ENCODE measurements at regions not wholly inside any gene's neighbourhood (a gene's known extent, or its start where the extent isn't known, plus 50 kb on each side); places are given as distances from the start of the nearest gene placed in this dataset.

GRCh38 chr6:135658916-135659315, 161.4 kb upstream of the AHI1 start:
- Histone ChIP-seq H3F3A (replicated peaks; ENCODE audit: low read depth) (no peaks in the 10 kb centered on the region), H3K4me3 (no peak overlapping the region), H2AFZ (no peak overlapping the region; the same call in 1 of the 2 replicates), H3K27ac (ENCODE audit: low read depth) (no peak overlapping the region), H3K36me3 (ENCODE audit: insufficient read depth) (no peaks in the 10 kb centered on the region), H3K4me2 (no peak overlapping the region), H4K20me1 (replicated peaks; ENCODE audit: insufficient read depth) (no peaks in the 10 kb centered on the region), H3K27me3 (ENCODE audit: insufficient read depth) (no peaks in the 10 kb centered on the region), H3K9me2 (ENCODE audit: insufficient read depth) (no peaks in the 10 kb centered on the region), H3K4me1 (ENCODE audit: insufficient read depth) (no peaks in the 10 kb centered on the region), H3K79me2 (replicated peaks; ENCODE audit: insufficient read depth) (no peaks in the 10 kb centered on the region)
- no peak for DNase-seq (ENCODE audit: low spot score)
- no peak overlapping the region for H3K4me3 Mint-ChIP-seq
- TF ChIP-seq CREB1 (CRISPR knock-in tag; IDR thresholded peaks at IDR 0.05; ENCODE audit: low read depth), result no peak
- no peak for TF ChIP-seq ZNF331 (CRISPR knock-in tag; IDR thresholded peaks at IDR 0.05; ENCODE audit: low read depth)
- no peak for TF ChIP-seq CTCF (conservative IDR thresholded peaks at IDR 0.05; ENCODE audit: low read depth in 2 of 2)
- no peak for TF ChIP-seq EZH2phosphoT487 (IDR thresholded peaks at IDR 0.05; ENCODE audit: unreplicated experiment)
- no peak for TF ChIP-seq ETS1 (IDR thresholded peaks at IDR 0.05)
- TF ChIP-seq JUNB (IDR thresholded peaks at IDR 0.05; ENCODE audit: unreplicated experiment), result no peak
- no peak for TF ChIP-seq EZH2 (IDR thresholded peaks at IDR 0.05; ENCODE audit: low read depth, unreplicated experiment)
- H3K9me3 Mint-ChIP-seq, result peaks cover 8% of the 10 kb centered on the region
- H3K27ac Mint-ChIP-seq, result no peak overlapping the region
- ATAC-seq, result no peak
- H3K36me3 Mint-ChIP-seq (ENCODE audit: low read depth), result no peaks in the 10 kb centered on the region; the same call in 2 of the 3 replicates
- no peaks in the 10 kb centered on the region for H3K27me3 Mint-ChIP-seq (ENCODE audit: insufficient read depth, low read depth, poor library complexity)
- no peaks in the 10 kb centered on the region for H3K4me1 Mint-ChIP-seq

GRCh38 chr6:135664527-135664926, 167.0 kb upstream of the AHI1 start:
- Mint-ChIP-seq H3K4me1 (0 out of 3 replicates have a peak, but pooled peaks cover 3% of the 10 kb centered on the region), H3K4me3 (no peak overlapping the region), H3K36me3 (ENCODE audit: low read depth) (no peaks in the 10 kb centered on the region), H3K27me3 (ENCODE audit: insufficient read depth, low read depth, poor library complexity) (peaks cover 1% of the 10 kb centered on the region), H3K9me3 (no peaks in the 10 kb centered on the region), H3K27ac (no peak overlapping the region)
- no peak for DNase-seq (ENCODE audit: low spot score)
- Histone ChIP-seq H3K4me3 (no peak overlapping the region), H3K79me2 (replicated peaks; ENCODE audit: insufficient read depth) (no peaks in the 10 kb centered on the region), H3K4me1 (ENCODE audit: insufficient read depth) (no peaks in the 10 kb centered on the region), H3K27me3 (ENCODE audit: insufficient read depth) (no peaks in the 10 kb centered on the region), H3K27ac (ENCODE audit: low read depth) (no peak overlapping the region), H3F3A (replicated peaks; ENCODE audit: low read depth) (no peaks in the 10 kb centered on the region), H3K9me2 (ENCODE audit: insufficient read depth) (no peaks in the 10 kb centered on the region), H3K4me2 (no peak overlapping the region), H4K20me1 (replicated peaks; ENCODE audit: insufficient read depth) (no peaks in the 10 kb centered on the region), H3K36me3 (ENCODE audit: insufficient read depth) (no peaks in the 10 kb centered on the region), H2AFZ (no peak overlapping the region)
- ATAC-seq, result no peak
- TF ChIP-seq ZNF114 (CRISPR knock-in tag; IDR thresholded peaks at IDR 0.05) (no peak), REST (IDR thresholded peaks at IDR 0.05; ENCODE audit: unreplicated experiment) (no peak), ZNF462 (CRISPR knock-in tag; IDR thresholded peaks at IDR 0.05) (no peak)

Data from GM23338 (cell line).